ENCODE measurements at regions not wholly inside any gene's neighbourhood (a gene's known extent, or its start where the extent isn't known, plus 50 kb on each side); places are given as distances from the start of the nearest gene placed in this dataset.

DNA sequence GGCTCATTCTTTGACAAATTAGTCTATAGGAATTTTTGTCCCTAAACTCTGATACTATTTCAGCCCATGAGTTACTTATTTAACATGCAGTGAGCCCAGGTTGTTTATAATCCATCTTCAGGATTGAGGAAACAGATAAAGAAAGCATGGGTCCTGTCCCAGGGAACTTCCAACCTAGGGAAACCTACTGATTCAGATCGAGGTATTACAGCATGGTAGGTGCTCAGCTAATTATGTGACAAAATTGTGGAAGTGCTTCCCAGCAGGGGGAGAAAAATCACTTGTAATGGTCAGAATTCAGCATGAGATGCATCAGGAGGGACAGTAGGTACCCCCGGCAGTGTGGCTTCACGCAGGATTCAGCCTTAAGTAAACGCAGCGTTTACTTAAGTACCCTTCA lies 171.3 kb downstream of the NUFIP1 start:
- TF ChIP-seq, protein P1, sequence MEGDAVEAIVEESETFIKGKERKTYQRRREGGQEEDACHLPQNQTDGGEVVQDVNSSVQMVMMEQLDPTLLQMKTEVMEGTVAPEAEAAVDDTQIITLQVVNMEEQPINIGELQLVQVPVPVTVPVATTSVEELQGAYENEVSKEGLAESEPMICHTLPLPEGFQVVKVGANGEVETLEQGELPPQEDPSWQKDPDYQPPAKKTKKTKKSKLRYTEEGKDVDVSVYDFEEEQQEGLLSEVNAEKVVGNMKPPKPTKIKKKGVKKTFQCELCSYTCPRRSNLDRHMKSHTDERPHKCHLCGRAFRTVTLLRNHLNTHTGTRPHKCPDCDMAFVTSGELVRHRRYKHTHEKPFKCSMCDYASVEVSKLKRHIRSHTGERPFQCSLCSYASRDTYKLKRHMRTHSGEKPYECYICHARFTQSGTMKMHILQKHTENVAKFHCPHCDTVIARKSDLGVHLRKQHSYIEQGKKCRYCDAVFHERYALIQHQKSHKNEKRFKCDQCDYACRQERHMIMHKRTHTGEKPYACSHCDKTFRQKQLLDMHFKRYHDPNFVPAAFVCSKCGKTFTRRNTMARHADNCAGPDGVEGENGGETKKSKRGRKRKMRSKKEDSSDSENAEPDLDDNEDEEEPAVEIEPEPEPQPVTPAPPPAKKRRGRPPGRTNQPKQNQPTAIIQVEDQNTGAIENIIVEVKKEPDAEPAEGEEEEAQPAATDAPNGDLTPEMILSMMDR (IDR thresholded peaks at IDR 0.05; ENCODE audit: borderline replicate concordance, extremely low read depth, low read length, poor library complexity, severe bottlenecking), result no peak
- TF ChIP-seq EZH2 (IDR thresholded peaks at IDR 0.05; ENCODE audit: borderline replicate concordance, low read depth, low read length, severe bottlenecking), result no peak
